Lung (tissue), 11 donors: ENCODE measurements at regions not wholly inside any gene's neighbourhood (a gene's known extent, or its start where the extent isn't known, plus 50 kb on each side); places are given as distances from the start of the nearest gene placed in this dataset.

Source experiments
- ATAC-seq: fragments of 200-7000 bp; cut with Tn5 transposase; one replicate; pipeline ENCODE4 v1.9.1; 2020; ENCODE audit warnings: moderate number of reproducible peaks; ENCODE audit not compliant: insufficient read depth, low FRiP score
- DNase-seq, 3 donors: peaks; one replicate each; pipeline ENCODE4 v3.0.0-alpha.2; 2013 to 2017
- H3K27ac ChIP-seq, 2 donors: one replicate each; pipeline ENCODE4 v1.5.1; 2013; ENCODE audit warnings: mild to moderate bottlenecking in 2 of 2, moderate library complexity in 2 of 2, control low read depth in 1 of 2, inconsistent platforms in 1 of 2, low read depth in 1 of 2, low read length in 1 of 2
- H3K27me3 ChIP-seq, 3 donors: one replicate each; pipeline ENCODE4 v1.5.1; 2013; ENCODE audit warnings: low read length in 2 of 3; ENCODE audit not compliant: control insufficient read depth in 3 of 3, insufficient read depth in 3 of 3
- H3K36me3 ChIP-seq, 4 donors: one replicate each; pipeline ENCODE4 v1.5.1; 2013; ENCODE audit warnings: low read length in 4 of 4, mild to moderate bottlenecking in 1 of 4, moderate library complexity in 1 of 4; ENCODE audit not compliant: control insufficient read depth in 4 of 4, insufficient read depth in 4 of 4
- H3K4me1 ChIP-seq, 5 donors: one replicate each; pipeline ENCODE4 v1.5.1; 2013; ENCODE audit warnings: low read length in 5 of 5, mild to moderate bottlenecking in 2 of 5, moderate library complexity in 1 of 5; ENCODE audit not compliant: control insufficient read depth in 5 of 5, insufficient read depth in 5 of 5
- H3K4me3 ChIP-seq: one replicate; pipeline ENCODE4 v1.5.1; 2013; ENCODE audit warnings: mild to moderate bottlenecking, control low read depth, moderate library complexity
- H3K9ac ChIP-seq, 2 donors: one replicate each; pipeline ENCODE4 v1.5.1; 2013; ENCODE audit warnings: low read length in 2 of 2, control low read depth in 1 of 2; ENCODE audit not compliant: insufficient read depth in 1 of 2
- H3K9me3 ChIP-seq, 4 donors: one replicate each; pipeline ENCODE4 v1.5.1; 2013; ENCODE audit warnings: low read length in 3 of 4, mild to moderate bottlenecking in 1 of 4, moderate library complexity in 1 of 4; ENCODE audit not compliant: control insufficient read depth in 4 of 4, insufficient read depth in 3 of 4
- CTCF ChIP-seq: IDR thresholded peaks from 2 replicates; pipeline ENCODE4 v1.5.1; 2012; ENCODE audit warnings: mild to moderate bottlenecking; ENCODE audit errors: control extremely low read depth, extremely low read depth
- WGBS, 2 donors: extraction: QIAGEN DNeasy Blood & Tissue Kit; methylation state at CpG; one replicate each; pipeline ENCODE4 v1.1.7; 2013; 5-methylcytosine and 5-hydroxymethylcytosine counted together
- donor health status: control.
- donor health status: control.
- donor health status: Bipolar disorder and iron deficiency.
- donor health status: healthy.
- donor health status: DM: yes; HTN: yes; CAD: no.

DNA sequence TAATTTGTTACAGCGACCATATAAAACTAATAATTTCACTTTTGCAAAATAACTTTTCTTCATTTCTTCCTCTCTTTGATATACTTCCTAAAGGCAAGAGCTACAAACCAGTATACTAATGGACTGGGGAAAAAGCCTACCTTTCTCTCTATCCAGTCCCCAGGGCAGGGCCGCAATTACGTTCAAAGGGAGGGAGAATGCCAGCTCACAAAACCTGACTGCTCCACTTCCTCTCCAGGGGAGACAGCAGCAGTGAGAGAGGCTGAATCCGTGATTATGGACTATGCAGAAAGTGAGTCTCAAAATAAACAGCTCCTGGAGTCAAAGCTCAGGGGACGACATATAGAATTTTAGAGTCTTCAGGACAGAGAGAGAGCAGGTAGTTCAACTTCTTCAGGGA is 126.9 kb upstream of the HES1 start:
- Histone ChIP-seq H3K9ac (no peak overlapping the region), H3K27me3 (no peaks in the 10 kb centered on the region), H3K4me3 (no peak overlapping the region), H3K27ac (no peak overlapping the region), H3K4me1 (peaks cover 7 to 31% (median 10%) of the 10 kb centered on the region in 5 donors), H3K36me3 (no peaks in the 10 kb centered on the region), H3K9me3 (no peaks in the 10 kb centered on the region)
- TF ChIP-seq CTCF, result no peak
- DNase-seq (no peak), ATAC-seq (no peak)
- 88 to 90% methylated on average over 5 of the region's 5 CpGs for WGBS, 2 donors

- H3K9me3 ChIP-seq, result no peaks in the 10 kb centered on the region
- H3K27me3 ChIP-seq, result no peaks in the 10 kb centered on the region
- no peak overlapping the region for H3K4me3 ChIP-seq
- ATAC-seq, result no peak
- 69 to 81% methylated on average over 4 of the region's 4 CpGs for WGBS, 2 donors
- no peak for TF ChIP-seq CTCF
- peaks cover 0 to 24% (median 4%) of the 10 kb centered on the region in 5 donors for H3K4me1 ChIP-seq
- H3K9ac ChIP-seq, result no peak overlapping the region
- DNase-seq, result peak; percentile 46 to 59 (median 58)
- H3K27ac ChIP-seq, result no peak overlapping the region
- H3K36me3 ChIP-seq, result no peaks in the 10 kb centered on the region
Observed at GRCh38 chr3:194009892-194010533, 125.9 kb upstream of the HES1 start.

DNA sequence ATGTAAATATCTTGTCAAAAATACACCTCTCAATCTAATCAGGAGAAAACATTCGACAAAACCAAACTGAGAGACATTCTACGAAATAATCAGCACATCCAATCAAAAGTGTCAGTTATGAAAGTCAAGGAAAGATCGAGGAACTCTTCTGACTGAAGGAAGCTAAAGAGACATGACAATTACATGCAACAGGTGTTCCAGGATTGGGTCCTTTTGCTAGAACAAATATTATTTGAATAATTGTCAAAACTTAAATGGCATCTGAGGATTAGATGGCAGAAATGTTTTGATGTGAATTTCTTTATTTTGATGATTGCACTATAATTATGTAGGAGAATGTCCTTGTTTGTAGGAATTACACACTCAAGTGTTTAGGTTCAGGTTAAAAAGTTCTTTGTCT is 124.1 kb upstream of the HES1 start:
- no peak overlapping the region for H3K4me3 ChIP-seq
- no peak overlapping the region for H3K9ac ChIP-seq
- H3K36me3 ChIP-seq, result no peaks in the 10 kb centered on the region
- peaks cover 0 to 19% (median 4%) of the 10 kb centered on the region in 5 donors for H3K4me1 ChIP-seq
- ATAC-seq (no peak), DNase-seq (no peak)
- WGBS, 2 donors, result 87 to 94% methylated on average over 3 of the region's 3 CpGs
- no peaks in the 10 kb centered on the region for H3K27me3 ChIP-seq
- no peak for TF ChIP-seq CTCF
- H3K9me3 ChIP-seq, result no peaks in the 10 kb centered on the region
- no peak overlapping the region for H3K27ac ChIP-seq

GRCh38 chr3:194013928-194014327 is 122.0 kb upstream of the HES1 start:
- 92 to 94% methylated on average over 4 of the region's 4 CpGs for WGBS, 2 donors
- TF ChIP-seq CTCF, result no peak
- no peaks in the 10 kb centered on the region for H3K9me3 ChIP-seq
- DNase-seq (no peak), ATAC-seq (no peak)
- H3K36me3 ChIP-seq, result no peaks in the 10 kb centered on the region
- H3K27ac ChIP-seq, result no peak overlapping the region
- no peaks in the 10 kb centered on the region for H3K27me3 ChIP-seq
- H3K4me1 ChIP-seq, result peaks cover 0 to 16% (median 0%) of the 10 kb centered on the region in 5 donors
- no peak overlapping the region for H3K4me3 ChIP-seq
- H3K9ac ChIP-seq, result no peak overlapping the region
